ENCODE measurements at regions not wholly inside any gene's neighbourhood (a gene's known extent, or its start where the extent isn't known, plus 50 kb on each side); places are given as distances from the start of the nearest gene placed in this dataset.

- no peaks in the 10 kb centered on the region for H3K27me3 ChIP-seq (ENCODE audit: insufficient read depth, low read length)
- H2AFZ ChIP-seq (ENCODE audit: insufficient read depth, low read length, poor library complexity), result no peak overlapping the region
- H3K36me3 ChIP-seq (ENCODE audit: control insufficient read depth in 1 of 2, insufficient read depth in 2 of 2, low read length in 2 of 2), result no peaks in the 10 kb centered on the region
- H4K91ac ChIP-seq (ENCODE audit: low read depth, low read length), result no peak overlapping the region
- no peak overlapping the region for H2BK12ac ChIP-seq (ENCODE audit: low read length)
- no peak for DNase-seq
- H3K18ac ChIP-seq (ENCODE audit: low read length), result no peak overlapping the region
- peaks cover 2% of the 10 kb centered on the region for H3K9me3 ChIP-seq (ENCODE audit: insufficient read depth, low read depth, low read length)
- H2AK5ac ChIP-seq (ENCODE audit: low read length), result no peak overlapping the region
- no peak overlapping the region for H2BK5ac ChIP-seq (ENCODE audit: low read depth, low read length, poor library complexity)
- no peaks in the 10 kb centered on the region for H3K79me2 ChIP-seq (ENCODE audit: control insufficient read depth, insufficient read depth, low read length, poor library complexity)
- H3K14ac ChIP-seq (ENCODE audit: low read length), result no peak overlapping the region
- H3K9ac ChIP-seq (ENCODE audit: low read length), result no peak overlapping the region
- H4K12ac ChIP-seq (ENCODE audit: low read depth, low read length), result no peak overlapping the region
- H3K4me3 ChIP-seq (ENCODE audit: low read depth, low read length), result no peak overlapping the region
- no peaks in the 10 kb centered on the region for H3K79me1 ChIP-seq (ENCODE audit: low read length)
- H3K4me2 ChIP-seq (ENCODE audit: low read length), result no peak overlapping the region
- no peak overlapping the region for H3K23ac ChIP-seq (ENCODE audit: low read length)
- H3K4me1 ChIP-seq (ENCODE audit: control insufficient read depth in 1 of 2, insufficient read depth in 2 of 2, low read length in 2 of 2), result peaks cover 3 to 4% of the 10 kb centered on the region in 2 experiments
- no peak overlapping the region for H3K27ac ChIP-seq (ENCODE audit: low read depth, low read length)
- no peak overlapping the region for H3K4ac ChIP-seq (ENCODE audit: low read depth, low read length)
- no peak overlapping the region for H4K8ac ChIP-seq (ENCODE audit: low read depth, low read length)
- H2BK120ac ChIP-seq (ENCODE audit: insufficient read depth, low read length, poor library complexity), result no peak overlapping the region
- no CpG with 5 or more reads among the region's 9 CpGs for WGBS (ENCODE audit: extremely low coverage, insufficient coverage, insufficient read length)
Measured at GRCh38 chr11:44421090-44421675, 111.2 kb upstream of the ALX4 start.

- Histone ChIP-seq H3K36me3 (ENCODE audit: control insufficient read depth in 1 of 2, insufficient read depth in 2 of 2, low read length in 2 of 2) (no peaks in the 10 kb centered on the region), H3K4me3 (ENCODE audit: low read depth, low read length) (no peak overlapping the region), H3K27ac (ENCODE audit: low read depth, low read length) (no peak overlapping the region), H2AK5ac (ENCODE audit: low read length) (no peak overlapping the region), H3K18ac (ENCODE audit: low read length) (no peak overlapping the region), H4K8ac (ENCODE audit: low read depth, low read length) (no peak overlapping the region), H2AFZ (ENCODE audit: insufficient read depth, low read length, poor library complexity) (no peak overlapping the region), H3K14ac (ENCODE audit: low read length) (no peak overlapping the region), H3K4me2 (ENCODE audit: low read length) (no peak overlapping the region), H3K23ac (ENCODE audit: low read length) (no peak overlapping the region), H3K9ac (ENCODE audit: low read length) (no peak overlapping the region), H2BK5ac (ENCODE audit: low read depth, low read length, poor library complexity) (no peak overlapping the region), H3K79me1 (ENCODE audit: low read length) (no peaks in the 10 kb centered on the region), H3K27me3 (ENCODE audit: insufficient read depth, low read length) (no peaks in the 10 kb centered on the region), H2BK12ac (ENCODE audit: low read length) (no peak overlapping the region), H4K12ac (ENCODE audit: low read depth, low read length) (no peak overlapping the region), H3K4me1 (ENCODE audit: control insufficient read depth in 1 of 2, insufficient read depth in 2 of 2, low read length in 2 of 2) (peaks cover 4% of the 10 kb centered on the region in 2 experiments), H2BK120ac (ENCODE audit: insufficient read depth, low read length, poor library complexity) (no peak overlapping the region), H3K9me3 (ENCODE audit: insufficient read depth, low read depth, low read length) (peaks cover 2% of the 10 kb centered on the region), H3K4ac (ENCODE audit: low read depth, low read length) (no peak overlapping the region), H3K79me2 (ENCODE audit: control insufficient read depth, insufficient read depth, low read length, poor library complexity) (no peaks in the 10 kb centered on the region), H4K91ac (ENCODE audit: low read depth, low read length) (no peak overlapping the region)
- WGBS (ENCODE audit: extremely low coverage, insufficient coverage, insufficient read length), result no CpG with 5 or more reads among the region's 5 CpGs
- no peak for DNase-seq
Measured at GRCh38 chr11:44423289-44423688, 113.3 kb upstream of the ALX4 start.

- Histone ChIP-seq H3K27me3 (ENCODE audit: insufficient read depth, low read length) (no peaks in the 10 kb centered on the region), H2AFZ (ENCODE audit: insufficient read depth, low read length, poor library complexity) (no peak overlapping the region), H4K8ac (ENCODE audit: low read depth, low read length) (no peak overlapping the region), H3K9ac (ENCODE audit: low read length) (no peak overlapping the region), H3K14ac (ENCODE audit: low read length) (no peak overlapping the region), H4K12ac (ENCODE audit: low read depth, low read length) (no peak overlapping the region), H3K23ac (ENCODE audit: low read length) (no peak overlapping the region), H2AK5ac (ENCODE audit: low read length) (no peak overlapping the region), H3K4me3 (ENCODE audit: low read depth, low read length) (no peak overlapping the region), H2BK5ac (ENCODE audit: low read depth, low read length, poor library complexity) (no peak overlapping the region), H3K4me2 (ENCODE audit: low read length) (no peak overlapping the region), H3K79me1 (ENCODE audit: low read length) (no peaks in the 10 kb centered on the region), H3K27ac (ENCODE audit: low read depth, low read length) (no peak overlapping the region), H3K4ac (ENCODE audit: low read depth, low read length) (no peak overlapping the region), H3K4me1 (ENCODE audit: control insufficient read depth in 1 of 2, insufficient read depth in 2 of 2, low read length in 2 of 2) (peaks cover 4% of the 10 kb centered on the region in 2 experiments), H3K18ac (ENCODE audit: low read length) (no peak overlapping the region), H3K9me3 (ENCODE audit: insufficient read depth, low read depth, low read length) (no peaks in the 10 kb centered on the region), H2BK12ac (ENCODE audit: low read length) (no peak overlapping the region), H4K91ac (ENCODE audit: low read depth, low read length) (no peak overlapping the region), H3K79me2 (ENCODE audit: control insufficient read depth, insufficient read depth, low read length, poor library complexity) (no peaks in the 10 kb centered on the region), H3K36me3 (ENCODE audit: control insufficient read depth in 1 of 2, insufficient read depth in 2 of 2, low read length in 2 of 2) (no peaks in the 10 kb centered on the region), H2BK120ac (ENCODE audit: insufficient read depth, low read length, poor library complexity) (no peak overlapping the region)
- DNase-seq, result peak in 1 of 2 donors; percentile 10
- WGBS (ENCODE audit: extremely low coverage, insufficient coverage, insufficient read length), result no CpG with 5 or more reads among the region's 4 CpGs
Measured at GRCh38 chr11:44424841-44425240, 114.9 kb upstream of the ALX4 start.

GRCh38 chr11:44426119-44426518 is 116.2 kb upstream of the ALX4 start:
- Histone ChIP-seq H2AK5ac (ENCODE audit: low read length) (no peak overlapping the region), H3K79me2 (ENCODE audit: control insufficient read depth, insufficient read depth, low read length, poor library complexity) (no peaks in the 10 kb centered on the region), H3K4ac (ENCODE audit: low read depth, low read length) (no peak overlapping the region), H2BK12ac (ENCODE audit: low read length) (no peak overlapping the region), H3K4me1 (ENCODE audit: control insufficient read depth in 1 of 2, insufficient read depth in 2 of 2, low read length in 2 of 2) (peaks cover 4% of the 10 kb centered on the region in 2 experiments), H3K4me2 (ENCODE audit: low read length) (no peak overlapping the region), H3K9ac (ENCODE audit: low read length) (no peak overlapping the region), H3K18ac (ENCODE audit: low read length) (no peak overlapping the region), H4K8ac (ENCODE audit: low read depth, low read length) (no peak overlapping the region), H3K14ac (ENCODE audit: low read length) (no peak overlapping the region), H3K9me3 (ENCODE audit: insufficient read depth, low read depth, low read length) (no peaks in the 10 kb centered on the region), H2AFZ (ENCODE audit: insufficient read depth, low read length, poor library complexity) (no peak overlapping the region), H3K79me1 (ENCODE audit: low read length) (no peaks in the 10 kb centered on the region), H2BK5ac (ENCODE audit: low read depth, low read length, poor library complexity) (no peak overlapping the region), H4K12ac (ENCODE audit: low read depth, low read length) (no peak overlapping the region), H3K27me3 (ENCODE audit: insufficient read depth, low read length) (no peaks in the 10 kb centered on the region), H2BK120ac (ENCODE audit: insufficient read depth, low read length, poor library complexity) (no peak overlapping the region), H3K4me3 (ENCODE audit: low read depth, low read length) (no peak overlapping the region), H3K36me3 (ENCODE audit: control insufficient read depth in 1 of 2, insufficient read depth in 2 of 2, low read length in 2 of 2) (no peaks in the 10 kb centered on the region), H3K23ac (ENCODE audit: low read length) (no peak overlapping the region), H4K91ac (ENCODE audit: low read depth, low read length) (no peak overlapping the region), H3K27ac (ENCODE audit: low read depth, low read length) (no peak overlapping the region)
- DNase-seq, result no peak
- no CpG with 5 or more reads among the region's 8 CpGs for WGBS (ENCODE audit: extremely low coverage, insufficient coverage, insufficient read length)

All from trophoblast cell (in vitro differentiated cells and primary cell).